HUES64 (cell line): ENCODE measurements at regions not wholly inside any gene's neighbourhood (a gene's known extent, or its start where the extent isn't known, plus 50 kb on each side); places are given as distances from the start of the nearest gene placed in this dataset.
"Not testable (repeated sequence)": the region's sequence is repeated elsewhere in the genome, so short reads cannot be mapped to it uniquely, and the experiment has no call there.

Source experiments
- H3K27ac ChIP-seq: 2 replicates; pipeline ENCODE4 v1.7.0; 2013; ENCODE audit warnings: low read depth, low read length, inconsistent platforms
- H3K27me3 ChIP-seq: 2 replicates; pipeline ENCODE4 v1.6.1; 2013; ENCODE audit warnings: mild to moderate bottlenecking, low read length; ENCODE audit not compliant: insufficient read depth
- H3K36me3 ChIP-seq: 2 replicates; pipeline ENCODE4 v1.6.1; 2013; ENCODE audit warnings: mild to moderate bottlenecking, low read length; ENCODE audit not compliant: insufficient read depth
- H3K4me1 ChIP-seq: 2 replicates; pipeline ENCODE4 v1.6.1; 2013; ENCODE audit warnings: mild to moderate bottlenecking, low read length, moderate library complexity; ENCODE audit not compliant: insufficient read depth
- H3K4me3 ChIP-seq: 2 replicates; pipeline ENCODE4 v1.5.1; 2013; ENCODE audit warnings: mild to moderate bottlenecking, low read length, moderate library complexity
- H3K9ac ChIP-seq: 2 replicates; pipeline ENCODE4 v1.6.1; 2013; ENCODE audit warnings: mild to moderate bottlenecking, low read depth, low read length
- H3K9me3 ChIP-seq: 2 replicates; pipeline ENCODE4 v1.6.1; 2013; ENCODE audit warnings: low read depth, low read length; ENCODE audit not compliant: insufficient read depth
- WGBS: fragments of 150-250, 120-280 bp; methylation state at CpG from one replicate; pipeline ENCODE4 v1.1.7; 2013; ENCODE audit warnings: missing lambda C conversion rate; 5-methylcytosine and 5-hydroxymethylcytosine counted together

GRCh38 chr12:33944703-33945437 is 77.4 kb upstream of the ALG10 start:
- no peaks in the 10 kb centered on the region; the same call in 1 of the 2 replicates for H3K4me1 ChIP-seq
- H3K36me3 ChIP-seq, result no peaks in the 10 kb centered on the region
- H3K27ac ChIP-seq, result no peak overlapping the region
- H3K4me3 ChIP-seq, result no peak overlapping the region
- H3K27me3 ChIP-seq, result no peaks in the 10 kb centered on the region
- 89% methylated on average over 3 of the region's 3 CpGs for WGBS
- H3K9ac ChIP-seq, result no peak overlapping the region
- peaks cover 17% of the 10 kb centered on the region; the same call in 1 of the 2 replicates for H3K9me3 ChIP-seq

- 98% methylated on average over 5 of the region's 6 CpGs for WGBS
- Histone ChIP-seq H3K27ac (no peak overlapping the region), H3K4me1 (no peaks in the 10 kb centered on the region; the same call in 1 of the 2 replicates), H3K27me3 (no peaks in the 10 kb centered on the region), H3K4me3 (no peak overlapping the region), H3K36me3 (no peaks in the 10 kb centered on the region), H3K9ac (no peak overlapping the region), H3K9me3 (peaks cover 23% of the 10 kb centered on the region)
These were observed 76.9 kb upstream of the ALG10 start for GRCh38 chr12:33945438-33945784.

GRCh38 chr12:33966219-33966618 is 56.1 kb upstream of the ALG10 start:
- not testable (repeated sequence) for H3K36me3 ChIP-seq, H3K4me1 ChIP-seq, H3K27me3 ChIP-seq, H3K4me3 ChIP-seq, H3K9me3 ChIP-seq, H3K27ac ChIP-seq, H3K9ac ChIP-seq
- WGBS, result 89% methylated on average over 7 of the region's 7 CpGs

- H3K36me3 ChIP-seq, result no peaks in the 10 kb centered on the region
- no peak overlapping the region for H3K4me3 ChIP-seq
- no CpG with 5 or more reads among the region's 1 CpG for WGBS
- H3K27ac ChIP-seq, result no peak overlapping the region
- H3K9ac ChIP-seq, result no peak overlapping the region
- no peaks in the 10 kb centered on the region for H3K9me3 ChIP-seq
- H3K27me3 ChIP-seq, result no peaks in the 10 kb centered on the region
- H3K4me1 ChIP-seq, result no peaks in the 10 kb centered on the region
These were observed 54.5 kb upstream of the ALG10 start for GRCh38 chr12:33967760-33968159.
